ENCODE measurements at regions not wholly inside any gene's neighbourhood (a gene's known extent, or its start where the extent isn't known, plus 50 kb on each side); places are given as distances from the start of the nearest gene placed in this dataset.

DNA sequence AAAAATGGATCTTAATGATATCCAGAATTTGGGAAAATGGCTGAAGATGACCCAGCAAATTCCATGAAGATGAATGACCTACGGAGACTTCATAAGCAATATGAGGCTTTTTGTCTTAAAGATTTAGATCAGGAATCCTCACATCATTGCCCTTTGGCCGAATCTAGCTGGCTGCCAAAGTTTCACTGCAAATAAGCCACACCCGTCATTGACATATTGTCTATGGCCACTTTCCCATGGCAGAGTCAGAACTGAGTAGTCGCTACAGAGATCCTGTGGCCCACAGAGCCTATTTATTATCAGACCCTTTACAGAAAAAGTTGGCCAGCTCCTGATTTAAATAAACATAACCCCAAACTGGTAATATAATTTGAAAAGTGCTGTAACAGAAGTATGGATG, 307.4 kb upstream of the RARB start:
- Histone ChIP-seq H3K27me3 (ENCODE audit: control insufficient read depth, insufficient read depth, low read length) (no peaks in the 10 kb centered on the region), H3K4me3 (ENCODE audit: low read depth, low read length) (no peak overlapping the region), H3K27ac (ENCODE audit: low read depth, low read length) (no peak overlapping the region), H3K9me3 (ENCODE audit: control insufficient read depth, insufficient read depth, low read length) (no peaks in the 10 kb centered on the region)
- no peak for DNase-seq (ENCODE audit: low read depth, low spot score)
- POLR2A ChIA-PET: no interaction called here
- CTCF ChIA-PET: interaction anchor here (1.4 kb wide), 1 partner anchor 473 kb away, joined by 3 read pairs; no protein-coding TSS in a partner anchor
- no peak for TF ChIP-seq CTCF (IDR thresholded peaks at IDR 0.05; ENCODE audit: low read depth, low read length)

- no peak for TF ChIP-seq CTCF (IDR thresholded peaks at IDR 0.05; ENCODE audit: low read depth, low read length)
- DNase-seq (ENCODE audit: low read depth, low spot score): no peak
- ChIA-PET CTCF (no interaction called here), POLR2A (no interaction called here)
- Histone ChIP-seq H3K27ac (ENCODE audit: low read depth, low read length) (no peak overlapping the region), H3K27me3 (ENCODE audit: control insufficient read depth, insufficient read depth, low read length) (no peaks in the 10 kb centered on the region), H3K4me3 (ENCODE audit: low read depth, low read length) (no peak overlapping the region), H3K9me3 (ENCODE audit: control insufficient read depth, insufficient read depth, low read length) (peaks cover 2% of the 10 kb centered on the region; the same call in 1 of the 2 replicates)
These were observed 302.9 kb upstream of the RARB start for GRCh38 chr3:25125201-25125600.

GRCh38 chr3:25128735-25129134, 299.3 kb upstream of the RARB start:
- no peak for DNase-seq (ENCODE audit: low read depth, low spot score)
- POLR2A ChIA-PET: no interaction called here
- TF ChIP-seq CTCF (IDR thresholded peaks at IDR 0.05; ENCODE audit: low read depth, low read length): no peak
- Histone ChIP-seq H3K9me3 (ENCODE audit: control insufficient read depth, insufficient read depth, low read length) (peaks cover 2% of the 10 kb centered on the region; the same call in 1 of the 2 replicates), H3K27me3 (ENCODE audit: control insufficient read depth, insufficient read depth, low read length) (no peaks in the 10 kb centered on the region), H3K27ac (ENCODE audit: low read depth, low read length) (no peak overlapping the region), H3K4me3 (ENCODE audit: low read depth, low read length) (no peak overlapping the region)
- CTCF ChIA-PET: no interaction called here

- ChIA-PET POLR2A (no interaction called here), CTCF (no interaction called here)
- no peak for TF ChIP-seq CTCF (IDR thresholded peaks at IDR 0.05; ENCODE audit: low read depth, low read length)
- H3K4me3 ChIP-seq (ENCODE audit: low read depth, low read length): no peak overlapping the region
- H3K27me3 ChIP-seq (ENCODE audit: control insufficient read depth, insufficient read depth, low read length): no peaks in the 10 kb centered on the region
- DNase-seq (ENCODE audit: low read depth, low spot score): no peak
- H3K27ac ChIP-seq (ENCODE audit: low read depth, low read length): no peak overlapping the region
- peaks cover 2% of the 10 kb centered on the region; the same call in 1 of the 2 replicates for H3K9me3 ChIP-seq (ENCODE audit: control insufficient read depth, insufficient read depth, low read length)
These were observed 297.1 kb upstream of the RARB start for GRCh38 chr3:25130724-25131520.

DNA sequence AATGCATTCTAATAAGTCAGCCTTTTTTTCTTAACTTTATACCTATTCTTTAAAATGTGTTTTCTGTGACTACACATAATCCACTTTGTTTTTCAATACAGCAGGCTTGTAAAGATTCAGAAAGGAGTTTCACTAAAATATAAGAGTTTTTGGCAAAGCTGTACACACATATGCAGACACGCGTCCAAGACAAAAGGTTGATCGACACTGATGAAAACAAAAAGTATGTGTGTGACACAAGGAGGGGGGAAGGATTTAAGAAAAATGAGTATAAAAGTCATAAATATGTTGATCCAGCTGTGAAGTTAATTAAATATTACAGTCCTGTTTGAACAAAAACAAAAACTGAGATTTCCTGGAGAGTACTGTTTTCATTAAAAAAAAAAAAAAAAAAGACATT, 294.5 kb upstream of the RARB start:
- Histone ChIP-seq H3K9me3 (ENCODE audit: control insufficient read depth, insufficient read depth, low read length) (no peaks in the 10 kb centered on the region), H3K27ac (ENCODE audit: low read depth, low read length) (no peak overlapping the region), H3K4me3 (ENCODE audit: low read depth, low read length) (no peak overlapping the region), H3K27me3 (ENCODE audit: control insufficient read depth, insufficient read depth, low read length) (no peaks in the 10 kb centered on the region)
- no peak for TF ChIP-seq CTCF (IDR thresholded peaks at IDR 0.05; ENCODE audit: low read depth, low read length)
- ChIA-PET CTCF (no interaction called here), POLR2A (no interaction called here)
- DNase-seq (ENCODE audit: low read depth, low spot score): no peak
